HEK293T (cell line): ENCODE measurements at regions not wholly inside any gene's neighbourhood (a gene's known extent, or its start where the extent isn't known, plus 50 kb on each side); places are given as distances from the start of the nearest gene placed in this dataset.

Experiments
- CTCF ChIA-PET: fragments of 350-600 bp; formaldehyde crosslinking; extraction: SDS; loops from one replicate; lab custom pipeline; 2021; ENCODE audit warnings: antibody characterized with exemption, inconsistent platforms; lab: Yijun Ruan, JAX
- POLR2A ChIA-PET: fragments of 350-600 bp; formaldehyde crosslinking; extraction: SDS; loops from one replicate; lab custom pipeline; 2020; ENCODE audit warnings: antibody characterized with exemption, inconsistent platforms; lab: Yijun Ruan, JAX
- DNase-seq: peaks from one replicate; pipeline ENCODE4 v3.0.0; 2012; ENCODE audit warnings: mixed read lengths; ENCODE audit errors: extremely low spot score
- ARNT ChIP-seq: fragments of 450-650 bp; IDR thresholded peaks from 2 replicates; pipeline ENCODE4 v1.6.1; 2017; ENCODE audit warnings: mild to moderate bottlenecking
- BHLHE40 ChIP-seq: fragments of 450-650 bp; IDR thresholded peaks from 2 replicates; pipeline ENCODE4 v1.6.1; 2016; ENCODE audit warnings: mild to moderate bottlenecking, moderate library complexity, borderline replicate concordance
- CTBP1 ChIP-seq: fragments of 450-650 bp; IDR thresholded peaks from 2 replicates; pipeline ENCODE4 v1.6.1; 2016; ENCODE audit warnings: borderline replicate concordance
- ELF4 ChIP-seq: fragments of 450-650 bp; IDR thresholded peaks from 2 replicates; pipeline ENCODE4 v1.6.1; 2017; ENCODE audit warnings: antibody characterized with exemption
- FOXA1 ChIP-seq: fragments of 450-650 bp; IDR thresholded peaks from 2 replicates; pipeline ENCODE4 v1.6.1; 2016; ENCODE audit warnings: mild to moderate bottlenecking
- FOXK2 ChIP-seq: fragments of 450-650 bp; IDR thresholded peaks from 2 replicates; pipeline ENCODE4 v1.6.1; 2016; ENCODE audit warnings: mild to moderate bottlenecking
- FOXM1 ChIP-seq: fragments of 450-650 bp; IDR thresholded peaks from 2 replicates; pipeline ENCODE4 v1.6.1; 2017; ENCODE audit warnings: mild to moderate bottlenecking, borderline replicate concordance
- HDGF ChIP-seq: fragments of 450-650 bp; IDR thresholded peaks from 2 replicates; pipeline ENCODE4 v1.6.1; 2017; ENCODE audit warnings: antibody characterized with exemption, borderline replicate concordance
- L3MBTL2 ChIP-seq: fragments of 450-650 bp; conservative IDR thresholded peaks from 2 replicates; pipeline ENCODE4 v1.6.1; 2016; ENCODE audit warnings: mild to moderate bottlenecking
- LEF1 ChIP-seq: fragments of 450-650 bp; IDR thresholded peaks from 2 replicates; pipeline ENCODE4 v1.6.1; 2017; ENCODE audit warnings: mild to moderate bottlenecking, borderline replicate concordance
- NFRKB ChIP-seq: fragments of 450-650 bp; IDR thresholded peaks from 2 replicates; pipeline ENCODE4 v1.6.1; 2016; ENCODE audit warnings: mild to moderate bottlenecking, moderate library complexity
- SP1 ChIP-seq: fragments of 450-650 bp; IDR thresholded peaks from 2 replicates; pipeline ENCODE4 v1.6.1; 2017
- SUZ12 ChIP-seq: fragments of 450-650 bp; IDR thresholded peaks from 2 replicates; pipeline ENCODE4 v1.6.1; 2016; ENCODE audit warnings: mild to moderate bottlenecking
- TARDBP ChIP-seq: fragments of 450-650 bp; IDR thresholded peaks from 2 replicates; pipeline ENCODE4 v1.6.1; 2016
- ZNF384 ChIP-seq: fragments of 450-650 bp; IDR thresholded peaks from 2 replicates; pipeline ENCODE4 v1.6.1; 2016
- TF ChIP-seq, protein P1 (sequence below): fragments of 450-650 bp; IDR thresholded peaks from 2 replicates; pipeline ENCODE4 v1.6.1; 2016

DNA sequence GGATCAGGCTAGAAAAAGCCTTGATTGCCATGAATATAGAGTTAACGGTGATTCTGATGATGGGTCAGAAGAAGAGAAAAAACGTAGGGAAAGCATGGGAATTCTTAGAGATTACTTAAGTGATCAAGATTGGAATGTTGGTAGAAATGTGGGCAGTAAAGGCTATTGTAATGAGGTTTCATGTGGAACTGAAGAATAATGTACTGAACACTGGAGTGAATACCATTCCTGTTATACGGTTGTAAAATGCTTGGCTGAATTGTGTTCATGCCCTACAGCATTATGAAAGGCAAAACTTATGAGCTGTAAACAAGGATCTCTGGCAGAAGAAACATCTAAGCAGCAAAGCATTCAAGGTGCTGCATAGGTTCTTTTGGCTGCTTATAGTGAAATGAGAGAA lies 414.1 kb upstream of the CBLB start:
- POLR2A ChIA-PET: no interaction called here
- CTCF ChIA-PET: interaction anchor here (0.7 kb wide), 1 partner anchor 1002 kb away, joined by 3 read pairs; no protein-coding TSS in a partner anchor
- TF ChIP-seq FOXM1 (no peak), CTBP1 (no peak), TARDBP (no peak), L3MBTL2 (no peak), BHLHE40 (no peak), ARNT (no peak), NFRKB (no peak), ZNF384 (no peak)
- no peak for DNase-seq

GRCh38 chr3:106288781-106289180 lies 420.0 kb upstream of the CBLB start:
- TF ChIP-seq SUZ12 (no peak), ELF4 (no peak), TARDBP (no peak), FOXK2 (no peak), NFRKB (no peak), ARNT (no peak), FOXA1 (no peak), BHLHE40 (no peak), ZNF384 (no peak), LEF1 (no peak), FOXM1 (no peak), SP1 (no peak), L3MBTL2 (no peak), HDGF (no peak)
- TF ChIP-seq, protein P1, sequence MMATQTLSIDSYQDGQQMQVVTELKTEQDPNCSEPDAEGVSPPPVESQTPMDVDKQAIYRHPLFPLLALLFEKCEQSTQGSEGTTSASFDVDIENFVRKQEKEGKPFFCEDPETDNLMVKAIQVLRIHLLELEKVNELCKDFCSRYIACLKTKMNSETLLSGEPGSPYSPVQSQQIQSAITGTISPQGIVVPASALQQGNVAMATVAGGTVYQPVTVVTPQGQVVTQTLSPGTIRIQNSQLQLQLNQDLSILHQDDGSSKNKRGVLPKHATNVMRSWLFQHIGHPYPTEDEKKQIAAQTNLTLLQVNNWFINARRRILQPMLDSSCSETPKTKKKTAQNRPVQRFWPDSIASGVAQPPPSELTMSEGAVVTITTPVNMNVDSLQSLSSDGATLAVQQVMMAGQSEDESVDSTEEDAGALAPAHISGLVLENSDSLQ: no peak
- ChIA-PET POLR2A (no interaction called here), CTCF (no interaction called here)
- no peak for DNase-seq

GRCh38 chr3:106290304-106290997 lies 421.6 kb upstream of the CBLB start:
- DNase-seq: no peak
- ChIA-PET POLR2A (no interaction called here), CTCF (no interaction called here)
- TF ChIP-seq CTBP1 (no peak), SP1 (no peak), FOXM1 (no peak), SUZ12 (no peak), ZNF384 (no peak), NFRKB (no peak), FOXK2 (no peak), ELF4 (no peak), FOXA1 (no peak), TARDBP (no peak), L3MBTL2 (no peak), BHLHE40 (no peak), HDGF (no peak), LEF1 (no peak), ARNT (no peak)
- TF ChIP-seq, protein P1: no peak

- POLR2A ChIA-PET: no interaction called here
- no peak for DNase-seq
- CTCF ChIA-PET: no interaction called here
- TF ChIP-seq LEF1 (no peak), ARNT (no peak), FOXM1 (no peak), SP1 (no peak), FOXK2 (no peak), HDGF (no peak), BHLHE40 (no peak), SUZ12 (no peak), ZNF384 (no peak), L3MBTL2 (no peak), NFRKB (no peak), FOXA1 (no peak), CTBP1 (no peak), TARDBP (no peak)
- TF ChIP-seq, protein P1: no peak
These were observed 424.3 kb upstream of the CBLB start for GRCh38 chr3:106293161-106293560.

DNA sequence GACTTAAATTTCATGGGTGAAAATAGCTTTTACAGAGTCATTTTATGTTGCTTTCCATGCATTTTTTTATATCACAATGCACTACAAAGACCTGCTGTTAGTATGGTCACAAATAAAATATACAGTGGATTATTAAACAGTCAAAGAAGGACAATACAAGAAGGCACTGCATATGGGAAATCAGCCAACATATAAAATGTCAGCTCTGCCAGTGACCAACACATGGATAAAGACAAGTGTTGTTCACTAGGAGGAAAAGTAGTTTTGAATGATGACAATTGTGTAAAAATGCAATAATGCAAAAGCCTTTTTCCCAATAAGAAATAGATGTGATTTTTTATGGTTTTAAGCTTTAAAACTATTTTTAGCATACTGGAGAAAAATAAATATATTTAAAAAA lies 425.3 kb upstream of the CBLB start:
- ChIA-PET CTCF (no interaction called here), POLR2A (no interaction called here)
- no peak for DNase-seq
- TF ChIP-seq ARNT (no peak), SUZ12 (no peak), L3MBTL2 (no peak), LEF1 (no peak), CTBP1 (no peak), FOXM1 (no peak), SP1 (no peak), TARDBP (no peak), FOXA1 (no peak), ELF4 (no peak), NFRKB (no peak), HDGF (no peak), ZNF384 (no peak), BHLHE40 (no peak), FOXK2 (no peak)
- TF ChIP-seq, protein P1: no peak
